ENCODE measurements at regions not wholly inside any gene's neighbourhood (a gene's known extent, or its start where the extent isn't known, plus 50 kb on each side); places are given as distances from the start of the nearest gene placed in this dataset.

GRCh38 chr1:221431961-221432360, 309.9 kb downstream of the DUSP10 start:
- DNase-seq (ENCODE audit: low read depth): no peak

- DNase-seq (ENCODE audit: low read depth): no peak
Measured at GRCh38 chr1:221435504-221435904, 306.4 kb downstream of the DUSP10 start.

GRCh38 chr1:221437171-221437570, 304.7 kb downstream of the DUSP10 start:
- no peak for DNase-seq (ENCODE audit: low read depth)

GRCh38 chr1:221437926-221438325, 304.0 kb downstream of the DUSP10 start:
- no peak for DNase-seq (ENCODE audit: low read depth)

GRCh38 chr1:221439008-221439746, 302.7 kb downstream of the DUSP10 start:
- DNase-seq (ENCODE audit: low read depth): peak; percentile 15

- no peak for DNase-seq (ENCODE audit: low read depth)
Measured at GRCh38 chr1:221439747-221440501, 302.0 kb downstream of the DUSP10 start.

- DNase-seq (ENCODE audit: low read depth): no peak
Measured at GRCh38 chr1:221440658-221441057, 301.2 kb downstream of the DUSP10 start.

GRCh38 chr1:221442056-221442455, 299.8 kb downstream of the DUSP10 start:
- no peak for DNase-seq (ENCODE audit: low read depth)

- no peak for DNase-seq (ENCODE audit: low read depth)
Measured at GRCh38 chr1:221444346-221444745, 297.5 kb downstream of the DUSP10 start.

GRCh38 chr1:221448585-221449175, 293.2 kb downstream of the DUSP10 start:
- no peak for DNase-seq (ENCODE audit: low read depth)

GRCh38 chr1:221449194-221449593, 292.7 kb downstream of the DUSP10 start:
- DNase-seq (ENCODE audit: low read depth): no peak

- DNase-seq (ENCODE audit: low read depth): no peak
Measured at GRCh38 chr1:221449801-221450470, 292.0 kb downstream of the DUSP10 start.

GRCh38 chr1:221451741-221452140, 290.1 kb downstream of the DUSP10 start:
- DNase-seq (ENCODE audit: low read depth): no peak

- DNase-seq (ENCODE audit: low read depth): no peak
Measured at GRCh38 chr1:221454096-221454495, 287.8 kb downstream of the DUSP10 start.

- no peak for DNase-seq (ENCODE audit: low read depth)
Measured at GRCh38 chr1:221456918-221457317, 285.0 kb downstream of the DUSP10 start.

- no peak for DNase-seq (ENCODE audit: low read depth)
Measured at GRCh38 chr1:221457685-221458446, 284.0 kb downstream of the DUSP10 start.

GRCh38 chr1:221458447-221459156, 283.3 kb downstream of the DUSP10 start:
- DNase-seq (ENCODE audit: low read depth): no peak

GRCh38 chr1:221459558-221459957, 282.3 kb downstream of the DUSP10 start:
- no peak for DNase-seq (ENCODE audit: low read depth)

GRCh38 chr1:221462345-221462744, 279.5 kb downstream of the DUSP10 start:
- no peak for DNase-seq (ENCODE audit: low read depth)

GRCh38 chr1:221468546-221468945, 273.3 kb downstream of the DUSP10 start:
- DNase-seq (ENCODE audit: low read depth): no peak

GRCh38 chr1:221469476-221469875, 272.4 kb downstream of the DUSP10 start:
- DNase-seq (ENCODE audit: low read depth): no peak
